DOHH2 (cell line): ENCODE measurements at regions not wholly inside any gene's neighbourhood (a gene's known extent, or its start where the extent isn't known, plus 50 kb on each side); places are given as distances from the start of the nearest gene placed in this dataset.

Source experiments
- H3F3A ChIP-seq: fragments of 200-600 bp; sonication (generic), shearing (Covaris generic); 2 replicates; pipeline ENCODE4 v1.6.0; 2016; ENCODE audit warnings: antibody characterized with exemption, mild to moderate bottlenecking; ENCODE audit not compliant: control insufficient read depth, insufficient read depth
- H3K27ac ChIP-seq: fragments of 200-600 bp; sonication (generic); 2 replicates; pipeline ENCODE4 v1.5.1; 2014; ENCODE audit warnings: low read depth, mild to moderate bottlenecking, low read length, moderate library complexity
- H3K27me3 ChIP-seq: fragments of 200-600 bp; sonication (generic); 2 replicates; pipeline ENCODE4 v1.6.1; 2014; ENCODE audit warnings: mild to moderate bottlenecking, low read length, mixed read lengths; ENCODE audit not compliant: control insufficient read depth
- H3K36me3 ChIP-seq: fragments of 200-600 bp; sonication (generic); 2 replicates; pipeline ENCODE4 v1.6.1; 2014; ENCODE audit warnings: mild to moderate bottlenecking, low read length, moderate library complexity, mixed read lengths; ENCODE audit not compliant: control insufficient read depth
- H3K4me1 ChIP-seq: fragments of 200-600 bp; sonication (generic); 2 replicates; pipeline ENCODE4 v1.6.1; 2014; ENCODE audit warnings: mild to moderate bottlenecking, low read length, mixed read lengths; ENCODE audit not compliant: control insufficient read depth
- H3K4me2 ChIP-seq: fragments of 200-600 bp; sonication (generic); 2 replicates; pipeline ENCODE4 v1.6.0; 2014; ENCODE audit warnings: mild to moderate bottlenecking, low read length, moderate library complexity
- H3K4me3 ChIP-seq: fragments of 200-600 bp; sonication (generic); 2 replicates; pipeline ENCODE4 v1.5.1; 2014; ENCODE audit warnings: mild to moderate bottlenecking, low read length, mixed read lengths
- H3K79me2 ChIP-seq: fragments of 200-600 bp; sonication (generic); 2 replicates; pipeline ENCODE4 v1.6.1; 2014; ENCODE audit warnings: mild to moderate bottlenecking, low read length, mixed read lengths; ENCODE audit not compliant: control insufficient read depth
- H3K9me2 ChIP-seq: fragments of 200-600 bp; sonication (generic); replicated peaks from 2 replicates; pipeline ENCODE4 v1.6.1; 2014; ENCODE audit warnings: mild to moderate bottlenecking, low read length, mixed read lengths; ENCODE audit not compliant: control insufficient read depth
- H3K9me3 ChIP-seq: fragments of 200-600 bp; sonication (generic); 2 replicates; pipeline ENCODE4 v1.6.1; 2014; ENCODE audit warnings: antibody characterized with exemption, low read length, mixed read lengths; ENCODE audit not compliant: control insufficient read depth, insufficient read depth
- H4K20me1 ChIP-seq: fragments of 200-600 bp; sonication (generic); 2 replicates; pipeline ENCODE4 v1.6.0; 2014; ENCODE audit warnings: low read depth, mild to moderate bottlenecking, antibody characterized with exemption, low read length, moderate library complexity; ENCODE audit not compliant: control insufficient read depth, insufficient read depth
- CTCF ChIP-seq: fragments of 200-600 bp; sonication (generic); IDR thresholded peaks from one replicate; pipeline ENCODE4 v1.5.1; 2014; ENCODE audit warnings: antibody characterized with exemption, mild to moderate bottlenecking, low read depth, low read length; ENCODE audit not compliant: poor library complexity, severe bottlenecking
- EZH2phosphoT487 ChIP-seq: fragments of 200-600 bp; sonication (generic); IDR thresholded peaks from 2 replicates; pipeline ENCODE4 v1.6.1; 2017; ENCODE audit warnings: borderline replicate concordance, mild to moderate bottlenecking, antibody characterized with exemption, low read length, moderate library complexity, mixed read lengths

- Histone ChIP-seq H3F3A (no peaks in the 10 kb centered on the region), H3K27ac (no peak overlapping the region), H3K36me3 (no peaks in the 10 kb centered on the region), H3K79me2 (no peaks in the 10 kb centered on the region), H3K4me3 (no peak overlapping the region), H3K9me3 (no peaks in the 10 kb centered on the region), H3K9me2 (no peaks in the 10 kb centered on the region), H3K4me1 (no peaks in the 10 kb centered on the region), H3K27me3 (no peaks in the 10 kb centered on the region), H3K4me2 (no peak overlapping the region), H4K20me1 (no peaks in the 10 kb centered on the region)
- TF ChIP-seq CTCF, result no peak
- TF ChIP-seq EZH2phosphoT487, result no peak
Measured at GRCh38 chr6:72533606-72534005, 88.3 kb upstream of the KCNQ5 start.

DNA sequence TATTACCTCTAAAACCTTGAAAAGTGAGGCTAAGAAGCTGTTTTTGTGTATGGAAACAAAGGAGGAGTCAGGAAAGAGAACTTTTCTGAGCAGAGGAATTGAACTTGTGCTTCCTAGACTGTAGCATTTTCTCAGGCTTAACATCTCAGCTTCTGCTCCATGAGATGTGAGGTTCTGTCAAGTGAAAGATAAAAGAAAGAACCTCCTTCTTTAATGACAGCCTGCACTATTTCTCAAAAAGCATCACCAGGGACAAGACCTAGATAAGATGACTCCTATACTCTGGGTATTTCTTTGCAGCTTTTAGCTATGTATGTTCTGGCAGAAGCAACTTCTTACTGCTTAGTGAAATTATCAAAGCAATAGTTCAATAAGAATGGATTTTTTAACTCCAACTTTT lies 87.6 kb upstream of the KCNQ5 start:
- H3K27me3 ChIP-seq, result no peaks in the 10 kb centered on the region
- H3K4me2 ChIP-seq, result no peak overlapping the region
- no peaks in the 10 kb centered on the region for H3F3A ChIP-seq
- H3K9me2 ChIP-seq, result no peaks in the 10 kb centered on the region
- no peaks in the 10 kb centered on the region for H3K4me1 ChIP-seq
- no peak overlapping the region for H3K27ac ChIP-seq
- no peaks in the 10 kb centered on the region for H3K36me3 ChIP-seq
- no peaks in the 10 kb centered on the region for H4K20me1 ChIP-seq
- TF ChIP-seq EZH2phosphoT487 (no peak), CTCF (no peak)
- H3K4me3 ChIP-seq, result no peak overlapping the region
- H3K9me3 ChIP-seq, result no peaks in the 10 kb centered on the region
- H3K79me2 ChIP-seq, result no peaks in the 10 kb centered on the region

GRCh38 chr6:72535124-72535523 lies 86.7 kb upstream of the KCNQ5 start:
- Histone ChIP-seq H3K27ac (no peak overlapping the region), H3K9me3 (no peaks in the 10 kb centered on the region), H3K27me3 (no peaks in the 10 kb centered on the region), H3K79me2 (no peaks in the 10 kb centered on the region), H3F3A (no peaks in the 10 kb centered on the region), H3K4me1 (no peaks in the 10 kb centered on the region), H3K4me3 (no peak overlapping the region), H3K36me3 (no peaks in the 10 kb centered on the region), H4K20me1 (no peaks in the 10 kb centered on the region), H3K4me2 (no peak overlapping the region), H3K9me2 (no peaks in the 10 kb centered on the region)
- no peak for TF ChIP-seq CTCF
- no peak for TF ChIP-seq EZH2phosphoT487

GRCh38 chr6:72547020-72547419 lies 74.8 kb upstream of the KCNQ5 start:
- H3K36me3 ChIP-seq, result no peaks in the 10 kb centered on the region
- no peaks in the 10 kb centered on the region for H3K79me2 ChIP-seq
- no peak overlapping the region for H3K4me2 ChIP-seq
- H3F3A ChIP-seq, result no peaks in the 10 kb centered on the region
- no peak overlapping the region for H3K27ac ChIP-seq
- no peaks in the 10 kb centered on the region for H3K4me1 ChIP-seq
- TF ChIP-seq EZH2phosphoT487 (no peak), CTCF (no peak)
- no peaks in the 10 kb centered on the region for H4K20me1 ChIP-seq
- H3K9me3 ChIP-seq, result peaks cover 4% of the 10 kb centered on the region; the same call in 1 of the 2 replicates
- no peaks in the 10 kb centered on the region for H3K9me2 ChIP-seq
- no peak overlapping the region for H3K4me3 ChIP-seq
- H3K27me3 ChIP-seq, result peaks cover 10% of the 10 kb centered on the region; the same call in 1 of the 2 replicates
